ENCODE measurements at regions not wholly inside any gene's neighbourhood (a gene's known extent, or its start where the extent isn't known, plus 50 kb on each side); places are given as distances from the start of the nearest gene placed in this dataset.

GRCh38 chr21:16811011-16811410 is 701.8 kb upstream of the CXADR start:
- ChIA-PET CTCF (no interaction called here), POLR2A (no interaction called here)
- Mint-ChIP-seq H3K36me3 (ENCODE audit: low read depth) (no peaks in the 10 kb centered on the region), H3K4me3 (no peak overlapping the region), H3K27ac (no peak overlapping the region), H3K4me1 (no peaks in the 10 kb centered on the region), H3K27me3 (no peaks in the 10 kb centered on the region), H3K9me3 (peaks cover 13% of the 10 kb centered on the region)
- no peak for DNase-seq

- ChIA-PET POLR2A (no interaction called here), CTCF (no interaction called here)
- peaks cover 8% of the 10 kb centered on the region for H3K9me3 Mint-ChIP-seq
- H3K36me3 Mint-ChIP-seq (ENCODE audit: low read depth): no peaks in the 10 kb centered on the region
- H3K27ac Mint-ChIP-seq: no peak overlapping the region
- no peaks in the 10 kb centered on the region for H3K4me1 Mint-ChIP-seq
- H3K4me3 Mint-ChIP-seq: no peak overlapping the region
- no peaks in the 10 kb centered on the region for H3K27me3 Mint-ChIP-seq
- no peak for DNase-seq
Measured at GRCh38 chr21:16811970-16812369, 700.9 kb upstream of the CXADR start.

- Mint-ChIP-seq H3K4me1 (no peaks in the 10 kb centered on the region), H3K36me3 (ENCODE audit: low read depth) (no peaks in the 10 kb centered on the region), H3K27ac (no peak overlapping the region), H3K9me3 (peaks cover 10% of the 10 kb centered on the region), H3K4me3 (no peak overlapping the region), H3K27me3 (no peaks in the 10 kb centered on the region)
- ChIA-PET POLR2A (no interaction called here), CTCF (no interaction called here)
- no peak for DNase-seq
Measured at GRCh38 chr21:16815243-16815642, 697.6 kb upstream of the CXADR start.

DNA sequence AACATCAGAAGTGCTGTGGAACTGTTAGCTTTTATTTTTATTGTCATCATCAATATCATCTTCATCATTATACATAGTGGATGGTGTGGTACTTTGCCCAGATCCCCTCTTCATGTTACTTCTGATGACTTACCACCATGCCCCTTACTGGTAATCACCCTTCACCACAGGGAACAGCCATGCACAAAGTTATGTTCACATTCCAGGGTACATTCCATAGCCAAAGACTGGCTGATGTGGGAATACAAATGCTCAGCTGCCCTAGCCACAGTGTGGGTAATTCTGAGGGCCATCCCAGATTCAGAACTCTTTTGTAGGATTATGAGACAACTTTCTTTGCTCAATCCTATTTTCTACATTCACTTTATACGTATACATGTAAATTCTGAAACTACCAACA is 691.3 kb upstream of the CXADR start:
- ChIA-PET POLR2A (no interaction called here), CTCF (no interaction called here)
- no peak for DNase-seq
- Mint-ChIP-seq H3K4me1 (no peaks in the 10 kb centered on the region), H3K4me3 (no peak overlapping the region), H3K27ac (no peak overlapping the region), H3K27me3 (no peaks in the 10 kb centered on the region), H3K36me3 (ENCODE audit: low read depth) (no peaks in the 10 kb centered on the region), H3K9me3 (peaks cover 13% of the 10 kb centered on the region)

GRCh38 chr21:16829532-16829931 is 683.3 kb upstream of the CXADR start:
- H3K27ac Mint-ChIP-seq: no peak overlapping the region
- CTCF ChIA-PET: no interaction called here
- no peaks in the 10 kb centered on the region for H3K4me1 Mint-ChIP-seq
- H3K27me3 Mint-ChIP-seq: no peaks in the 10 kb centered on the region
- no peaks in the 10 kb centered on the region for H3K36me3 Mint-ChIP-seq (ENCODE audit: low read depth)
- DNase-seq: no peak
- no peak overlapping the region for H3K4me3 Mint-ChIP-seq
- POLR2A ChIA-PET: no interaction called here
- peaks cover 11% of the 10 kb centered on the region for H3K9me3 Mint-ChIP-seq

GRCh38 chr21:16832791-16833190 is 680.1 kb upstream of the CXADR start:
- ChIA-PET CTCF (no interaction called here), POLR2A (no interaction called here)
- no peaks in the 10 kb centered on the region for H3K27me3 Mint-ChIP-seq
- DNase-seq: no peak
- peaks cover 2% of the 10 kb centered on the region for H3K9me3 Mint-ChIP-seq
- H3K4me1 Mint-ChIP-seq: no peaks in the 10 kb centered on the region
- no peak overlapping the region for H3K4me3 Mint-ChIP-seq
- H3K27ac Mint-ChIP-seq: no peak overlapping the region
- no peaks in the 10 kb centered on the region for H3K36me3 Mint-ChIP-seq (ENCODE audit: low read depth)

DNA sequence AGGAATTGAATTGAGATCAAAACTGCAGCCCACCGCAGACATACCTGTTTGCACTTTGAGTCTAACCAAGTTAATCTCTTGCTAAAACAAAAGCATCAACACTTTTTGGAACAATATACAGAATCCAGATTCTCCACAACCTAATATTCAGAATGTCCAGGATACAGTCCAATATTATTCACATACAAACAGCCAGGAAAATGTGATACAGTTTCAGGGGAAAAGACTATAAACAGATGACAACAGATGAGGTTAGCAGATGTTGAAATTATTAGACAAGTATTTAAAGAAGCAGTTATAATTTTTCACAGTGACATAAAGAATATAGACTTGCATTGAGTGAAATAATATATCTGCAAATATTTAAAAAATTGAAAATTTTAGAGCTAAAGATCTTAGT is 678.1 kb upstream of the CXADR start:
- H3K27ac Mint-ChIP-seq: no peak overlapping the region
- no peaks in the 10 kb centered on the region for H3K36me3 Mint-ChIP-seq (ENCODE audit: low read depth)
- H3K4me1 Mint-ChIP-seq: no peaks in the 10 kb centered on the region
- H3K27me3 Mint-ChIP-seq: no peaks in the 10 kb centered on the region
- H3K9me3 Mint-ChIP-seq: no peaks in the 10 kb centered on the region
- H3K4me3 Mint-ChIP-seq: no peak overlapping the region
- ChIA-PET POLR2A (no interaction called here), CTCF (interaction anchor here (0.6 kb wide), 1 partner anchor 1822 kb away, joined by 3 read pairs; no protein-coding TSS in a partner anchor)
- DNase-seq: no peak

DNA sequence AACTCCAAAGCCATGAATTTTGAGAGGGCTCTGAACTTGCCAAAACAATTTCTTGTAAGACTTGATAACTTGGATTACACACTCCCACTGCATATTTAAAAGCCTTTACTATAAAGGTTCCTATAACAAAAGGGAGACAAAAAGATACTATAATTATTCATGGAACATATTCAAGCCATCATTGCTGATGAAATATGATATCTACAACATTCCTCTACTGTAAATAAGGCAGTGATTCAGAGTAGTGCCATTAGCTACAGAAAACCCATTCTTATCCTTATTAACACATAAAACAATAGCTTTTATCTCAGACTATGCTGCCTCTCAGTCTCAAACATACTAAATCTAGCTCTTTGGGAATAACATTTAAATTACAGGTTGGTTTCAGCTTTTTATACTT is 675.5 kb upstream of the CXADR start:
- Mint-ChIP-seq H3K9me3 (no peaks in the 10 kb centered on the region), H3K4me1 (no peaks in the 10 kb centered on the region), H3K27ac (no peak overlapping the region), H3K36me3 (ENCODE audit: low read depth) (no peaks in the 10 kb centered on the region), H3K27me3 (no peaks in the 10 kb centered on the region), H3K4me3 (no peak overlapping the region)
- no peak for DNase-seq
- CTCF ChIA-PET: no interaction called here
- POLR2A ChIA-PET: no interaction called here

DNA sequence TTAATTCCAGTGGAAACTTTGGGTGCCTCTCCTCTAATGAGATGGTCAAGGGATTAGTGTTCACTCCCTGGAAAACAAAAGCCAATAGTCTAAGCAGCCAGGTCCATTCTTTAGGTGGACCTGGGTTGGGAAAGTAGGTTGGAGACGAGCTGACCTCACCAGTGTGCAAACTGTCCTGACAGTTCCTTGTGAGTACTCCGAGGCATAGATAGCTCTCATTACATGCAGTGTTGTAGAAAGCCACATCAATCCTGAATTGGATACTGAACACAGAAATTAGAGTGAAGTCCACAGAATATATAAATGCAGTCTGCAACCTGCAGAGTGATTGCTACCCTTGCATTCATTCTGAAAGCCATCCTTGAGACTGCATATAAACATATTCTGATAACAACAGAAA is 675.1 kb upstream of the CXADR start:
- POLR2A ChIA-PET: no interaction called here
- CTCF ChIA-PET: no interaction called here

DNA sequence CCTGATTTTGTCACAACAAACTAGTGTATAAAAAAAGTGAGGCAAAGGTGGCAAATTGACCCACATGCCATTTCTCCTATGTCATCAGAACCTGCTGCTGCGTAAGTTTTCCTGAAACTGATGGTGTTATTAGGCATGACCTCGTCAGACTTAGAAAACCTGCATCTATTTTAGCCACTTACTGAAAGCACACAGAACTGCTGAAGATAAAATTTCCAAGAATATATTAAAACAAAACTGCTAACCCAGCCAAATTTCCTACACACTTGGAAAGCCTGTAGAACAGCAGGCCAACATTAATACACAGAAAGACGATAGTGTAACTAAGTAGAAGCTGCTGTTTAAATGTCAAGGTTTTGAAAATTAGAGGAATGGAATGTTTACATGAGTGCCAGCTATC is 674.5 kb upstream of the CXADR start:
- CTCF ChIA-PET: no interaction called here
- POLR2A ChIA-PET: no interaction called here
- no peaks in the 10 kb centered on the region for H3K9me3 Mint-ChIP-seq
- H3K27ac Mint-ChIP-seq: no peak overlapping the region
- no peaks in the 10 kb centered on the region for H3K36me3 Mint-ChIP-seq (ENCODE audit: low read depth)
- H3K4me3 Mint-ChIP-seq: no peak overlapping the region
- no peaks in the 10 kb centered on the region for H3K27me3 Mint-ChIP-seq
- DNase-seq: no peak
- H3K4me1 Mint-ChIP-seq: no peaks in the 10 kb centered on the region

More for the DNA sequence above, 675.1 kb upstream of the CXADR start:
- Mint-ChIP-seq H3K9me3 (no peaks in the 10 kb centered on the region), H3K4me1 (no peaks in the 10 kb centered on the region), H3K36me3 (ENCODE audit: low read depth) (no peaks in the 10 kb centered on the region), H3K4me3 (no peak overlapping the region), H3K27ac (no peak overlapping the region), H3K27me3 (no peaks in the 10 kb centered on the region)
- no peak for DNase-seq

- Mint-ChIP-seq H3K36me3 (ENCODE audit: low read depth) (no peaks in the 10 kb centered on the region), H3K27me3 (no peaks in the 10 kb centered on the region), H3K27ac (no peak overlapping the region), H3K4me3 (no peak overlapping the region), H3K4me1 (no peaks in the 10 kb centered on the region), H3K9me3 (peaks cover 2% of the 10 kb centered on the region)
- ChIA-PET POLR2A (no interaction called here), CTCF (no interaction called here)
- DNase-seq: no peak
Measured at GRCh38 chr21:16840538-16840937, 672.3 kb upstream of the CXADR start.

GRCh38 chr21:16841975-16842695 is 670.7 kb upstream of the CXADR start:
- no peaks in the 10 kb centered on the region for H3K4me1 Mint-ChIP-seq

DNA sequence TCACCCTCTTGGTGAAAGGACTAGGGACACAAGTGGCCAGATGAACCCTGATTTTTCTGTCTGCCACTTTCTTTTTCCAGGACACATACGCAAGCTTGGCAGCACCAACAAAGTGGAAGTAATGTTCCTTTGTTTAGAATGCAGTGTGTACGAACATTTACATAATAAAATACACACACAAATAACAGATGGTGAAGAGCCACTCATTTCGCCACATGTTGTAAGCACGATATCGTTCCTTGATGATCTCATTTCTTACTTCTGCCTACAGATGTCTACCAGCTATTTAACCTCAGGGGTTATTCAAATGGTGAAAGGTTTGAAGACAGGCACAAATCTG is 670.2 kb upstream of the CXADR start:
- DNase-seq: no peak
- POLR2A ChIA-PET: no interaction called here
- Mint-ChIP-seq H3K36me3 (ENCODE audit: low read depth) (no peaks in the 10 kb centered on the region), H3K9me3 (peaks cover 3% of the 10 kb centered on the region), H3K27me3 (no peaks in the 10 kb centered on the region), H3K27ac (no peak overlapping the region), H3K4me1 (no peaks in the 10 kb centered on the region), H3K4me3 (no peak overlapping the region)
- CTCF ChIA-PET: no interaction called here

More at GRCh38 chr21:16841975-16842695, 670.7 kb upstream of the CXADR start:
- Mint-ChIP-seq H3K36me3 (ENCODE audit: low read depth) (no peaks in the 10 kb centered on the region), H3K9me3 (peaks cover 3% of the 10 kb centered on the region), H3K27me3 (no peaks in the 10 kb centered on the region), H3K4me3 (no peak overlapping the region), H3K27ac (no peak overlapping the region)
- no peak for DNase-seq
- CTCF ChIA-PET: no interaction called here
- POLR2A ChIA-PET: no interaction called here

DNA sequence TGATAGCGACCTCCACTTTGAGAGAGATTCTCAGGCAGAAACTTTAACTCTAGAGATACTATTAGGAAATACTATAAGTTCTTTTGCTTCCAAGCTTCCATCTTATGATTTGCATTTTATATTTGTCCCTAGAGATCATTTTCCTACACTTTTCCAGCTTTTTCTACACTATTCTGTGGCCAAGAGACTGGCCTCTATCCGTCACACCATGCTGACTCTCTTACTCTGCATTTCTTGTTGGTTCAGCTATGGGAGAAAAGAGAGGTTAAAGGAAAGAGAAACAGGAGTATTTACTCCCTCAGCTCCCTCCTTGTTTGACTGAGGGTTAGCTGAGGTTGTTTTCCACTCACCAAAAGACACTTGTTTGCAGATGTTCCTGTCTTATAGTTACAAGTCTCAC is 665.6 kb upstream of the CXADR start:
- DNase-seq: no peak
- no peaks in the 10 kb centered on the region for H3K27me3 Mint-ChIP-seq
- CTCF ChIA-PET: no interaction called here
- H3K27ac Mint-ChIP-seq: no peak overlapping the region
- POLR2A ChIA-PET: no interaction called here
- H3K4me1 Mint-ChIP-seq: no peaks in the 10 kb centered on the region
- H3K9me3 Mint-ChIP-seq: peaks cover 3% of the 10 kb centered on the region
- H3K4me3 Mint-ChIP-seq: no peak overlapping the region
- H3K36me3 Mint-ChIP-seq (ENCODE audit: low read depth): no peaks in the 10 kb centered on the region
